ENCODE measurements at regions not wholly inside any gene's neighbourhood (a gene's known extent, or its start where the extent isn't known, plus 50 kb on each side); places are given as distances from the start of the nearest gene placed in this dataset.
"Not testable (repeated sequence)": the region's sequence is repeated elsewhere in the genome, so short reads cannot be mapped to it uniquely, and the experiment has no call there.

DNA sequence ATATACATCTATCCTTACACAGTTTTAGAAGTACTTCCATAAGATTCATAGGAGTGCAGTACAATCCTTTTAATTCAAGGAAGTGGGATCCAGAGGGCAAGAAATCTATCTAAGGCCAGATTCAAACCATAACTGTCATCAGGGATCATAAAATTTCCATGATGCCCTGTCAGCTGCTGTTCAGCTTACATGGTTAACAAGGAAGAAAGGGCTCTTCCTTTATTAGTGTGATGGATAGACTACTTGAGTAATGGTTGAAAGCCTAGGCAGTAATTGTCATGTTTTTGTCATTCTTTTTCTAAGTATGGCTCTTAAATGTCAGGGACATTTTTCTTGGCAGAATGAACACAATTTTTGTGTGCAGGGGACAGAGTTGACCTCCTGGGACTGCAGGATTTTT lies 159.8 kb upstream of the CXCL13 start:
- no peak for DNase-seq (ENCODE audit: low read depth in 2 of 2)

DNA sequence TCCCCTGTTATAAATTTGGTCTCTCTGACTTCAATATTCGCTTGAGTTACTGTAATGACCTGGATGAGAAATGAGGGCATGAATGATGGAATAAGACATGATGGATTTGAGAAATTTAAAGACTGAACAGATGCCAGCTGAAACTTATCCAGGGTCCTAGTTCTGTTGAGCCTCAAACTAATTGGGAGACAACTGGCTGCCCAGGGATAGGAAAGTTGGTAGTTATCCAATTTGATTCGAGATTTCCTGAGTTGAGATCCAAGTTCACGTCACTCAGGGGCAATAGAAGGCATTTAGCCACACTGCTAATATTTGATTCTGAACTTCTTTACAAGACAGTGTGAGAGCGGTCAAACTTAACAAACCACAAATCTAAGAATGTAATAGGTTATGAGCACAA lies 159.0 kb upstream of the CXCL13 start:
- DNase-seq (ENCODE audit: low read depth in 2 of 2), result no peak

DNA sequence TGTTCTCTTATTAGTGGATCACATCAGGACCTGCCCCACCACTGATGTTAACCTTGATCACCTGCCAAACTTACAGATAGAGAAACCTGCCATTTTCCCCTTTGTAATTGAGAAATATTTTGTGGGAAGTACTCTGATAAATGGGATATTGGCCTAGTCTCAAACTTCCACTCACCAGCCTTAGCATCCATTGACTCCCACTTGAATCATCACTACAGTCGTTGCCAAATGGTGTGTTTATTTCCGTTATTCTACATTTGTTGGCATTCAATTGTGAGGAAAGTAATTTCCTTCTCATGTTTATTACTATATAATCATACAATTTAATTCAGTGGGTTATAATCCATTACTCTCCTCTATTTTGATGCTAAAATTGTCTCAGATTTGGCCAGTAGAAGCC lies 156.4 kb upstream of the CXCL13 start:
- DNase-seq (ENCODE audit: low read depth in 2 of 2), result no peak

DNA sequence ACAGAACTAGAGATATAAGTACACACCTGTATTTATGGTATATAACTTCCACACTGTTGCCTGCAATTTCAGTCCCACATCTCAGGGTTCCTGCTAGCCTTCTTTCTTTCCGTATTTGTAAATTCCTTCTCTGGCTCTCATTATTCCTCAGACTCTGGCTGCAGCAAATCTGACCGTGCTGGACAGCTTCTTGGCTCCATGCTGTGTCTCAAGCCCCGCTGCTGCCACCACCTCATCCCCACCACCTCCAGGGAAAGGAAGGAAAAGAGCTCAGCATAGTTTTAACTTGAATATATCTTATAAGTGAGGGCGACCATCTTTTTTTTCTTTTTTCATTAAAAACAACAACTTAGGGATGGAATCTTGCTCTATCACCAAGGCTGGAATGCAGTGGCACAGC lies 155.6 kb upstream of the CXCL13 start:
- no peak for DNase-seq (ENCODE audit: low read depth in 2 of 2)

DNA sequence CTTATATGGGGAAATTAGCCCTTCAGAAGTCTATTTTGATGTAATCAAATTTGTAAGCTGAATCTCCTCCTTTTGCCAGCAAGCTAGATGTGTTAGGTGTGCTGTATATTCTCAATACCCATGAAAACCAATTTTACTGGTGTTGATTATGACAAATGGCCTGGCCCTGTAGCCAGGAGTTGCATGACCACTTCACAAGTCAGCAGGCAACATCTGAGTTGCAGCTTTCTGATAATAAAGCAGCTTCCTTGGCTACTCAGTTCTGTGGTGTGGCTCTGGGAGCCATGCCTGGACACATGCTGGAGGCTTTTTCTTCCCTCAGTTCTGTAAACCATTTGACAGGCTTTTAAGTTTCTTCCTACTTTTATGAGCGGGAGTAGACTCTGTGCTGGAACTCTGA lies 154.1 kb upstream of the CXCL13 start:
- DNase-seq (ENCODE audit: low read depth in 2 of 2), result no peak

DNA sequence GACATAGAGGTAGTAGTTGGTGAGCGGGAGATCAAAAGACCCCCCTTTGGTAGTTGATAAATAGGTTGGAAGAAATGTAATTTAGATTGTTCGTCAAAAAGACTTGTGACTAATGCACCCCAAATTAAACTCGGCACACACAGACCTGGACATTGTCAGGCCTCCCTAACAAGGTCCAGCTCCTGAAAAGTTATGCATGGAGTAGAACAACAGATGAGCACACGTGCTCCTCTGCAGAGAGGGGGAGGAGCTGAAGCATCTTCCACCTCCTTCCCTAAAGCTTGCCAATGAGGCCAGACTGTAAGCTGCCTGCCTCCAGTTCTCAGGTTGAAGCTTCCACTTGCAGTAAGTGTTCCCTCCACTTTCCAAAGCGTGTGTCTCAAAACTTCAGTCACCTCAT lies 153.5 kb upstream of the CXCL13 start:
- DNase-seq (ENCODE audit: low read depth in 2 of 2), result not testable (repeated sequence)

DNA sequence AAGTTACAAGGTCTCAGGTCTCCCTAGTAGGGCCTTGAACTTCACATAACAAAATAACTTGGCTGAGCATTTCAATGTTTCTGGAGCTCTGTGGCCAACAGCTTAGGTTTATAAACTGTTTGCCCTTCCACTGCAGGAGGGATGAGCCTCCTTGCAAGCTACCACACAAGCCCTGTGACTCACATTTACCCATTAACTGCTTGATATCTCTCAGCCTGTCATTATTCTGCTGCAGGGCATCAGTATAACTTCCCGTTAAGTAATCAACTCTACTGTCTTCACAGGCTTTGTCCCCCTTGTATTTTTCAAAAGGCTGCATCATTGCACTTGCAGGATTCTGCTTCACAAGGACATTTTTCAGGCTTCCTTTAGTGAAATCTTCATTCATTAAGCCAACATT lies 151.7 kb upstream of the CXCL13 start:
- DNase-seq (ENCODE audit: low read depth in 2 of 2), result no peak

DNA sequence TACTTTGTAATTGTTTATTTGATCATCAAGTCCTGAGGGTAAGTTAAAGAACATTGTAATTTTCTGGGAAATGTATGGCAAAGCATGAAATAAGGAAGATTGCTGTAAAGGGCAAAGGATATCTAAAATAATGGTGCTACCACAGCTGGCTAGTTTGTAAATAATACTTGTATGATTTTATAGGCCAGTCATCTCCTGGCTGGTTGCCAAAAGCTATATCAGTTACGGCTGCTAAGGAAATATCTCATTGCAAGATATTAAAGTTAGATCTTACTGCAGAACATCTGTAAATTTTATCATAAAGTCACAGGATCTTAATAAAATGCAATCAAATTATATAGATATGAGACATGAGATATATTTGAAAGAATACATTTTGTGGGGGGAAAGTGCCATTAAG lies 150.8 kb upstream of the CXCL13 start:
- no peak for DNase-seq (ENCODE audit: low read depth in 2 of 2)

DNA sequence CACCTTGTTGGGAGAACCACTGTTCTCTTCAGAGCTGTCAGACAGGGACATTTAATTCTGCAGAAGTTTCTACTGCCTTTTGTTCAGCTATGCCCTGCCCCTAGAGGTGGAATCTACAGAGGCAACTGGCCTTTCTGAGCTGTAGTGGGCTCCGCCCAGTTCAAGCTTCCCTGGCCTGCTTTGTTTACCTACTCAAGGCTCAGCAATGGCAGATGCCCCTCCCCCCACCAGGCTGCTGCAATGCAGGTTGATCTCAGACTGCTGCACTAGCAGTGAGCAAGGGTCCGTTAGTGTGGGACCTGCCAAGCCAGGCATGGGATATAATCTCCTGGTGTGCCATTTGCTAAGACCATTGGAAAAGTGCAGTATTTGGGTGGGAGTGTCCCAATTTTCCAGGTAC lies 141.5 kb upstream of the CXCL13 start:
- DNase-seq (ENCODE audit: low read depth in 2 of 2), result not testable (repeated sequence)

DNA sequence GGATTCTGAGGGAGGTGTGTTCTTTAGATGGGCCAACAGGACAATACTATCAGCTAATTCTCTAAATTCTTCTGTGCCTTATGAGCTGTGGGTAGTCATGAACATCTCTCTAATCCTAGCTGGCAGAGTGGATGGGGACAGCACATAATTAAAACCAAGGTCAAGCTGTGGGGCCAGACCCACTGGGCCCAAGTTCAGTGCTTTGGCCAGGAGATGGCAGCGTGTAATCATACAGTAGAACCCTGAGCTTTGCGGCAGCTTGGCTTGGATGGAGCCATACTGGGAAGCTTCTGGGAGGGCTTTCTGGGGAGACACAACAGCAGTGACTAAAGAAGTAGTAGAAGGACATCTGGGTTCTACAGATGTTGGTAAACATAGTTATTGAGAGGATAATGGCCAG lies 140.3 kb upstream of the CXCL13 start:
- DNase-seq (ENCODE audit: low read depth in 2 of 2), result no peak

DNA sequence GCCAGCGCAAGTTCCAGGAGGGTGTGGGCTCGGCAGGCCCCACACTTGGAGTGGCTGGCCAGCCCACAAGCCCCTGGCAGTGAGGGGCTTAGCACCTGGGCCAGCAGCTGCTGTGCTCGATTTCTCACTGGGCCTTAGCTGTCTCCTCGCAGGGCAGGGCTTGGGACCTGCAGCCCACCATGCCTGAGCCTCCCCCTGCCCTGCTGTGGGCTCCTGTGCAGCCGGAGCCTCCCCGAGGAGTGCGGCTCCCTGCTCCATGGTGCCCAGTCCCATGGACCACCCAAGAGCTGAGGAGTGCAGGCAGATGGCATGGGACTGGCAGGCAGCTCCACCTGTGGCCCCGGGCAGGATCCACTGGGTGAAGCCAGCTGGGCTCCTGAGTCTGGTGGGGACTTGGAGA lies 139.2 kb upstream of the CXCL13 start:
- no peak for DNase-seq (ENCODE audit: low read depth in 2 of 2)

DNA sequence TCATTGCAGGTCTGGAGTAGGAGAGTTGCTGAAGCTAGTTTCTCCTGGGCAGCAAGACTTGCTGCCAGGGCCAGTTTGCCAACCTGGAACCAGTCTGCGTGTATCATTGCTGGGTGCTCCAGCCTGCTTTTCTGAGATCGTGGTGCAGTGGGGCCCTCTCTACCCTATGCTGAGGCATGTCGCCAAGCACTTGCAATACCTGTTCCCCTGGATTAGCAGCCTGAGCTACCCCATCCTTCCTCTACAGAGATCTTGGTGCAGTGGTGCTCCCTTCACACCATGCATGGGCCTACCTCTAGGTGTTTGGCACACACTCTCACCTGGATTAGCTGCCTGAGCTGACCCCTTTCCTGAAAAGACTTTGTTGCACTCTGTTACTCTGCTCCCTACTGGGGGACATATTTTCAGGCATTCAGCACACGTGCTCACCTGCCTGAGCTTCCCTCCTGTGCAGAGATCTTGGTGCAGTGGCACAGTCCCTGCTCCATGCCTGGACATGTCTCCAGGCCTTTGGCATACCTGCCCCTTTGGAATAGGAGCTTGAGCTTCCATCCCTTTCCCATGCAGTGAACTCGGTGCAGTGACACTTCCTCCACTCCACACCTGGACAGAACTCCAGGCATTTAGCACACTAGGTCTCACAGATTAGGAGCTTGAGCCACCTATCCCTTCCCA lies 133.7 kb upstream of the CXCL13 start:
- no peak for DNase-seq (ENCODE audit: low read depth in 2 of 2)

DNA sequence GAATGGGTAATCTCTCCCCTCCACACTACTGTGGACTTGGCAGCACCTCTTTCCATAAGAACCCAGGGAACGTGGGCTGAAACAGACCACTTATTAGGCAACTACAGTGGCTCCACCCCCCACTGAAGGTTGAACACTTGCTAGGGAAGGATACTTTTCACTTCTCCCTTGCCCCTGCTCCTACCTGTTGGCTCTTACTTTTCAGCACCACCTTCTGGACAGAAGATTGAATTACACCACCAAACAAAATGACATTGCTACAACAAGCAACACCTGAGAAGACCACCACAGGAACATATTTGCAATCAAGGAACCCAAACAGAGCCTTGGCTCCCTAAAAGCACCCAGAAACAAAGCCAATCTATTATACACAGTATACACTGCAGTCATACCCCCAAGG lies 132.1 kb upstream of the CXCL13 start:
- DNase-seq (ENCODE audit: low read depth in 2 of 2), result no peak

DNA sequence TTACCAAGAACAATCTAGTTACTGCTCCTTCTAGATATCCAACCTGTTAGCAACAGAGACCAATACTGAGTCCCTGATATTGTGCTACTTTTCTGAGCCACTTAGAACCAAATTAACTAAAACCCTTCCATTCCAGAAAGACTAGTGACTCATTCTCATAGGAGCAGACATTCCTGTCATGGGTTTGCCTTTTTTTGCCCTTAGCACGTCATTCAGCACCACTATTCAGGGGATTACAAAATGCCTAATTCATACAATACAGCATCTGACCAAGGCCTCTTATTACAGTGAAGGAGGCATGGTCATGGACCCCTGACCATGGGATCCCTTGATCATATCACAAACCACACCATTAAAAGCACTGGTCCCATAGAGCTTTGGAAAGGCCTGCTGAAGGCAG lies 123.8 kb upstream of the CXCL13 start:
- DNase-seq (ENCODE audit: low read depth in 2 of 2), result no peak

DNA sequence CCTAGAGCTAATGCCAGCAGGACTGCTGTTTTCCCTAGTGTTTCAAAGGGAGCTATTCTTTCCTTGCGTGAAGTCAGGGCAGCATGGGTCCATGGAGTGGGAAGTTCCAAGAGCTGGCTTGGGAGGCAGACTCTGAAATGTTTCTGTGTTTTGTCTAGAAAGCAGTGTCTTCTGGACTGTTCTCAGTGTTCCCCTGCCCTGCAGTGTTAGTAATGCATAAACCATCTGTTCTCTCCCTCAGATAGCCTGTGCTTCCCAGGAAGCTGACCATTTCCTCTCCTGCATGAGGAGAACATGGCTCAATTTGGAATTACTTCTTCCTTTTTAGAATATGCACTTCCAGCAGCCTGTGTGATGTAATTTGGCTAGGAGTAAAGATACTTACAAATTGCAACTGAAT lies 116.7 kb upstream of the CXCL13 start:
- no peak for DNase-seq (ENCODE audit: low read depth in 2 of 2)

DNA sequence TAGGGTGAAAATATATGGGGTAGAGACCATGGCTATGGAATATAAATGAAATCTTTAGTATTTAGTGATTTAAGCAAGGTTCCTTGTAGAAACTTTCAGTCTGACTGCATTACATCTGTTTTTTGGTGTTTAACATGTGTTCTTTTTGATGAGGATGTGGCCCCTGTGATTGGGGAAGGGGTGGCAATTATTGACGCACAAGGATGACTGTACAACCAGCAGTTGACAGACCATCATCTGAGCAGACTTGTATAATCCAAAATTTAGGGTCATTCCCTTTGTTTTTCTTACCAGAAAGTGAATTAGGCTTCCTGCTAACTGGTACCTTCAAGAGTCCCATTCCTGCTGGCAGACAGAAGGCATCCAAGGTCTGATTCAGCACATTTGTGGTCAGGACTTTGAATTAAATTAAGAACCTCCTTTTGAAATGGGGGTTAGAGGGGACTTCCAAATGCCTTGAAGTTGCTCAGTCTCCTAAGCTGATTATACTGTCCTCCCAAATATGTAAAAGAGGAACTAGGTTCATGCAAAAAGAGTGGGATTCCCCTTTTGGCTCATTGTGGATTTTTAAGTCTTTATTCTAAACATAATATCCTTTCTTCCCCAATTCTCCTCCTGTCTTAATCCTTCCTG lies 112.4 kb upstream of the CXCL13 start:
- no peak for DNase-seq (ENCODE audit: low read depth in 2 of 2)

DNA sequence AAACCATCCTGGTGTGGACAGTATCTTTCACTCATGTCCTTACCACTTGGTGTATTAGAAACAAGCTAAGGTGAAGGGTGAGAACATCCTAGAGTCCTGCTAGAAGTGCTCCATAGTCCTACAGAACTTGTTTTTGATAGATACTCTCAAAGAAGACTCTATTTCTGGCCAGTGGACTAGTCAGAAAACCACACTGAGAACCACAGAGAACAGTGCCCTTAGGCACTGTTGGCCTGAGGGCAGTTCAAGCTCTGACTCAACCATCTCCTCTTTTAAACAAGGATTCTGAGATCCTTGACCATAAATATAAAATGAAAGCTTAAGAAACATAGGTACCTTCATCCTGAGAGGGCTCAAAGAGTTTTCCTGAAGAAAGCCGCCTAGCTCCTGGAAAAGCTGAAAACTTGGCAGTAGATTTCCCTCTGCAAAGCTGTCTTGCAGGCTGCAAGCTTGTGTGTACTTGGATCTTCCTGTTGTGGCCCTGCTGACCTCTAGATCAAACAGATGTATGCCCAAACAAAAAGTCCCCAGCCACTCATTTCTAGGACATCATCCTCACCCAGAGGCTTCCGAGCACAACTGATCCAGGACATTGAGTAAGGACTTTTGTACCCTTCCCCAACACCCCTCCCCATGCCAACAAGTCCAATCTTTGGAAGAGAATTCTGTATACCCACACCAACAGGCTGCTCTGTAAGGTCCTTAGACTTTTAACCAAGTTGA lies 111.6 kb upstream of the CXCL13 start:
- no peak for DNase-seq (ENCODE audit: low read depth in 2 of 2)

DNA sequence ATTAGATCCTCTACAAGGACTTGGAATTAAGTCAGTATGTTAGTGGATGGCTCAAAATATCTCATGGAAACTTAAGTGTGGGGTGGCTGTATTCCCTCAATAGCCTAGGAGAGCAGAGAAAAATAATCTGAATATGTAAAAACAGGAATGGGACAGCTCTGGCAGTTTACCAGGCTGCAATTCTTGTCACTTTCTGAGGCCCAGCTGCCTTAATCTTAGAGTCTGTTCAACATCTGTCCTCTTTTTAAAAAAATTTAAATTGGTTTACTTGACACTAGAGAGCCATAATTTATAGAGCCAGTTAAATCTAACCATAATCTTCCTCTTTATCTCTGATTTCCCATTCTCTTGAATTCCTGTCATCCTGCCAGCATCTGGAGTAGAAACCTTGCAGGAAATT lies 109.2 kb upstream of the CXCL13 start:
- DNase-seq (ENCODE audit: low read depth in 2 of 2), result no peak

DNA sequence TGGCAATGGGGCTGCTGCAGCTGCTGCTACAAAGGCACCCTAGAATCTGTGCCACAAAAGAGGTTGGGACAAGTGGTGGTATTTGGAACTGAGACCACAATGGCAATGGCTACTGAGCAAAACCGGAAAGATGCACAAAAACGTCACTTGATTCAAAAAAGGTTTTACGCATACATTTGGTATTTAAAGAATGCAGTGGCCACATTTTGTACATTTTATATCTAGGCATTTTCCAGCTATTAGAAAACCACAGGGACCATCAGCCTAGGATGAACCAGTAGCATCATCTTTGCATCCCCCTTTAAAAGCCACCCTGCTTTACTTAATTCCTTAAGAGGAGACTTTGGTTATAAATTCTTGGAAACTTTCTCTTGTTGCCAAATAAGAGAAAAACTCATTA lies 104.8 kb upstream of the CXCL13 start:
- DNase-seq (ENCODE audit: low read depth in 2 of 2), result no peak

DNA sequence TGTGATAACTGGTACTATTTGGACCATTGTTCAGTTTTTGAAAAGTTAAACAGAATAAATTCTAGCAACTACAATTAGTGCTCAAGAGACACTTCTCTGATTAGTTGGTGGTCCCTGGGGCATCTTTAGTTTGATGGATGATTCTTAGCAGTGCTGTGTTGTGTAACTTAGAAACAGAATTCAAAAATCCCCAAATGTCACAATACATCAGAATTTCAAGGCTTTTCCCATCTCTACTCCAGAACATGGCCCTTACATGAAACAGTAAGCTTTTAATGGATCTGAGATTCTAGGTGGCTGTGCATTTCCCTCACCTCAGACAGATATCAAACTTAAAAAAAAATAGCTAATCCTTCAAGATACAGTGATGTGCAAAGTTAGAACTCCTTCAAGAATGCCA lies 104.4 kb upstream of the CXCL13 start:
- no peak for DNase-seq (ENCODE audit: low read depth in 2 of 2)

DNA sequence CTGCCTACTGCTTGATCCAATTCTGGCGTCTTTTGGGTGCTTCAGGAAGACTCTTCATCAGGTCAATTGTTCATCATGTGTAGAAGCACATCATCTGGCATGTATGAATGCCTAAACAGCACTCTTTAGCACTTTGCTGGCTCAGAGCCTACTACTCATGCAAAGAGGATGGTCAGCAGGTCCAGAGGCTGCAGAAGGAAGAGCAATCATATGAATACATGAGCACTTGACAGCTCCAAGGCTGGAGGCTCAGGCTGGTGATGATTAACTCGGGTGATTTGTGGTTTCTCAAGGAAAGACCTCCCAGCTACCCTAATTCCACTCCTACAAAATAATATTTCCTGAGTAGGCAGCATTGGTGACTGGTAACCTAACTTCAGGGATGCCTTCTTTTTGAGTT lies 103.8 kb upstream of the CXCL13 start:
- DNase-seq (ENCODE audit: low read depth in 2 of 2), result no peak

DNA sequence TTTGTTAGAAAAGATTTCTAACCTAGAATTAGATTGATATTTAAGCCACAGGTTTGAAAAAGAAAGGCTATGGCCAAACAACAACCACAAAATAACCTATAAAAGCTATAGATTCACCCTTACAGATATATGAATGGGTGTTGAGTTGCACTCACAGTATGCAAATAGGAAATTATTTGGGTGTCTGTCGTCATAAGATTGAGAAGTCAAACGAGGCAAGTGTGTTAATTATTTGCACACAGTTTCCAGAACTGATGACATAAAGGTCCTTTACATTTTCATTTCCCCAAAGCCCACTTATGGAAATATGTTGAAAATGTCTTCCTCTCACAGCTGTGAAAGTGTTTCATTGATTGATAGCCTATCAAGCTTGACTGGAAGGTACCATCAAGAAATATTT lies 101.2 kb upstream of the CXCL13 start:
- no peak for DNase-seq (ENCODE audit: low read depth in 2 of 2)

DNA sequence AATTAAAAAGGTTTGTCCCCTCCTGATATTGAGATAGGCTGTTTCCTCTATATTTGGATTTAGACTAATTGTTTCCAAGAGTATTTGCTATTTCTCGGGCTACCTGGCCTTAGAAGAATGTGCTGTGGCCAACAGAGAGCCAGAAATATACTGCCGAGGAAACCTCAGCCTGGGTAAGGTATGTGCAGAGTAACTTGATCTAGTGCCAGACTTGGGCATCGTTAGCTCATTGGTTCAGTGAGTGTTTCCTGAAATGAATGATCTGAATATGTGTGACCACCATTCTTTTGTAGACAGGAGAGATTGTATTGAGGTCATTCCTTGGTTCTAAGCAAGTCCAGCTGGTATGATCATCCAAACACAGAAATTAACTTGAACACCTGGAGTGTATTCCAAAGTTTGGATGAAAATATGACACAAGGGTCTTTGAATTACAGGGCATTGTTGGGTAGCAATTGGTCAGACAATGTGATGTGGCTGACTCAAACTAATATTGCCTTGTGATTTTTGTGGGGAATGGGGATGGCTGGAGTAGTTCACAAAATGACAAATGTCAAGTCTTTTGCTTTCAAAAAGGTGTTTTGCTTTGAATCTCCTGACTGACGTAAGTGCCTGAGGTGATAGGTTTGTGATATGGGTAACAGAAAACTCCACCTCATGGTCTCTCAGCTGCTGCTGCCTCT lies 100.2 kb upstream of the CXCL13 start:
- no peak for DNase-seq (ENCODE audit: low read depth in 2 of 2)

Data from stimulated activated CD8-positive, alpha-beta memory T cell treated with anti-CD3 and anti-CD28 coated beads, Interleukin-2, amount 100 ng/mL, for 1 hour (primary cell).